Endothelial cell of umbilical vein (primary cell): ENCODE measurements at regions not wholly inside any gene's neighbourhood (a gene's known extent, or its start where the extent isn't known, plus 50 kb on each side); places are given as distances from the start of the nearest gene placed in this dataset.

Experiments used
- BruUV-seq: library from RNA; stranded (reverse); fragments of 400-500 nt; replicated peaks from 2 replicates; lab custom pipeline; 2021; lab: Mats Ljungman, UMichigan
- CTCF ChIA-PET: fragments of 300-600, 350-600 bp; sonication (Branson Sonifier 250); formaldehyde crosslinking; loops from one replicate; lab custom pipeline; 2021; ENCODE audit warnings: antibody characterized with exemption, inconsistent platforms; lab: Charles Lee
- POLR2A ChIA-PET: fragments of 300-600, 350-600 bp; sonication (Branson Sonifier 250); formaldehyde crosslinking; loops from one replicate; lab custom pipeline; 2021; ENCODE audit warnings: antibody characterized with exemption, inconsistent platforms; lab: Charles Lee
- DNase-seq: peaks from one replicate; pipeline ENCODE4 v3.0.0-alpha.2; 2011; ENCODE audit warnings: low read depth, low spot score
- FAIRE-seq: peaks from 2 replicates; lab custom pipeline; 2011; peaks lifted over from hg19 to GRCh38; lab: Jason Lieb, UNC
- H2AFZ ChIP-seq: 2 replicates; pipeline ENCODE4 v1.6.0; 2012; ENCODE audit warnings: low read depth, low read length, control low read depth, inconsistent platforms
- H3K27ac ChIP-seq: 2 replicates; pipeline ENCODE4 v1.5.1; 2011; ENCODE audit warnings: low read depth, mild to moderate bottlenecking, control low read depth, low read length, moderate library complexity; ENCODE audit not compliant: insufficient read depth
- H3K27me3 ChIP-seq, 2 experiments: 2 replicates each; pipeline versions ENCODE4 v1.6.0 to v1.6.1; 2011; ENCODE audit warnings: low read length in 2 of 2, mixed read lengths in 1 of 2; ENCODE audit not compliant: control insufficient read depth in 2 of 2, insufficient read depth in 2 of 2
- H3K36me3 ChIP-seq, 2 experiments: 2 replicates in 1 of 2; 3 replicates in 1 of 2; pipeline ENCODE4 v1.5.1; 2011; ENCODE audit warnings: low read length in 2 of 2, mild to moderate bottlenecking in 1 of 2, moderate library complexity in 1 of 2; ENCODE audit not compliant: control insufficient read depth in 2 of 2, insufficient read depth in 2 of 2; ENCODE audit errors: extremely low read depth in 1 of 2
- H3K4me1 ChIP-seq: 3 replicates; pipeline ENCODE4 v1.5.1; 2011; ENCODE audit warnings: mild to moderate bottlenecking, low read length; ENCODE audit not compliant: control insufficient read depth, insufficient read depth; ENCODE audit errors: extremely low read depth
- H3K4me2 ChIP-seq: 2 replicates; pipeline ENCODE4 v1.6.1; 2011; ENCODE audit warnings: low read length, control low read depth, mixed read lengths; ENCODE audit not compliant: insufficient read depth
- H3K4me3 ChIP-seq, 3 experiments: fragments of 200-600 bp in 1 of 3; sonication (generic), shearing (Covaris generic) in 1 of 3; replicated peaks in 1 of 3; 2 replicates each; pipeline ENCODE4 v1.5.1; 2011 to 2016; ENCODE audit warnings: control low read depth in 3 of 3, low read length in 3 of 3, mild to moderate bottlenecking in 2 of 3, inconsistent platforms in 1 of 3, low read depth in 1 of 3, moderate library complexity in 1 of 3; ENCODE audit not compliant: insufficient read depth in 1 of 3
- H3K79me2 ChIP-seq: 2 replicates; pipeline ENCODE4 v1.6.0; 2012; ENCODE audit warnings: low read length, inconsistent platforms; ENCODE audit not compliant: control insufficient read depth, insufficient read depth
- H3K9ac ChIP-seq: replicated peaks from 2 replicates; pipeline ENCODE3; 2011; ENCODE audit warnings: low read length, control low read depth; ENCODE audit not compliant: insufficient read depth; ENCODE audit errors: extremely low read depth
- H3K9me1 ChIP-seq: replicated peaks from 3 replicates; pipeline ENCODE4 v1.6.0; 2011; ENCODE audit warnings: mild to moderate bottlenecking, low read length; ENCODE audit not compliant: control insufficient read depth, insufficient read depth; ENCODE audit errors: extremely low read depth
- H3K9me3 ChIP-seq: replicated peaks from 2 replicates; pipeline ENCODE4 v1.5.1; 2012; ENCODE audit warnings: low read length, inconsistent platforms; ENCODE audit not compliant: control insufficient read depth, insufficient read depth
- H4K20me1 ChIP-seq: replicated peaks from 2 replicates; pipeline ENCODE3; 2011; ENCODE audit warnings: mild to moderate bottlenecking, low read length; ENCODE audit not compliant: control insufficient read depth, insufficient read depth; ENCODE audit errors: extremely low read depth
- CTCF ChIP-seq, 2 donors: IDR thresholded peaks; 1 replicate in 1 of 2; 2 replicates in 1 of 2; pipeline ENCODE4 v1.5.1; 2011; ENCODE audit warnings: low read length in 2 of 2, mild to moderate bottlenecking in 2 of 2, moderate library complexity in 2 of 2, control low read depth in 1 of 2, inconsistent platforms in 1 of 2, low read depth in 1 of 2; ENCODE audit not compliant: insufficient read depth in 1 of 2; ENCODE audit errors: extremely low read depth in 1 of 2
- EZH2 ChIP-seq: IDR thresholded peaks from 2 replicates; pipeline ENCODE4 v1.6.1; 2012; ENCODE audit warnings: borderline replicate concordance, low read depth, mild to moderate bottlenecking, moderate library complexity, low read length, inconsistent platforms; ENCODE audit not compliant: severe bottlenecking
- GATA2 ChIP-seq: IDR thresholded peaks from 2 replicates; pipeline ENCODE4 v1.7.0; 2011; ENCODE audit warnings: low read depth, mild to moderate bottlenecking, moderate library complexity, mixed read lengths, low read length; ENCODE audit not compliant: insufficient read length, insufficient read depth
- JUN ChIP-seq: IDR thresholded peaks from 2 replicates; pipeline ENCODE4 v1.6.1; 2011; ENCODE audit warnings: borderline replicate concordance, low read depth; ENCODE audit not compliant: insufficient read length, insufficient read depth
- MYC ChIP-seq: IDR thresholded peaks from one replicate; pipeline ENCODE4 v1.6.1; 2011; ENCODE audit warnings: mild to moderate bottlenecking, low read depth, low read length
- dilution Hi-C: fragments of 300-500 bp; cut with MboI; formaldehyde crosslinking; loops from one replicate; pipeline ENCODE4 v1.15.0; 2019; ENCODE audit warnings: low sequenced_read_pairs; ENCODE audit not compliant: extremely low pct_ligation_motif_present
- intact Hi-C: fragments of 100-400 bp; cut with micrococcal nuclease; formaldehyde crosslinking; loops from one replicate; pipeline ENCODE4 v1.10.0; 2022

GRCh38 chr11:70790671-70791300 lies 392.5 kb downstream of the CTTN start:
- DNase-seq: no peak
- H3K36me3 ChIP-seq: no peaks in the 10 kb centered on the region
- no peaks in the 10 kb centered on the region for H3K9me1 ChIP-seq
- H3K4me3 ChIP-seq: no peak overlapping the region
- TF ChIP-seq EZH2: no peak
- TF ChIP-seq CTCF (IDR thresholded peaks at IDR 0.05; ENCODE audit: extremely low read depth in 1 of 2, insufficient read depth in 1 of 2, low read depth in 1 of 2, low read length in 2 of 2): no peak
- TF ChIP-seq GATA2: no peak
- TF ChIP-seq MYC: no peak
- no peak for TF ChIP-seq JUN
- H3K9ac ChIP-seq: no peak overlapping the region
- no peaks in the 10 kb centered on the region for H3K27me3 ChIP-seq
- H3K4me1 ChIP-seq: peaks cover 11% of the 10 kb centered on the region
- H2AFZ ChIP-seq: no peak overlapping the region
- POLR2A ChIA-PET: no interaction called here
- no TSS peak for BruUV-seq
- H3K4me2 ChIP-seq: no peak overlapping the region
- no peaks in the 10 kb centered on the region for H3K79me2 ChIP-seq
- no peak for FAIRE-seq
- no peaks in the 10 kb centered on the region for H3K9me3 ChIP-seq
- dilution Hi-C loops (no loop called here), intact Hi-C loops (no loop called here)
- CTCF ChIA-PET: no interaction called here
- H4K20me1 ChIP-seq: no peaks in the 10 kb centered on the region
- H3K27ac ChIP-seq: no peak overlapping the region
